HEK293 (cell line): ENCODE measurements at regions not wholly inside any gene's neighbourhood (a gene's known extent, or its start where the extent isn't known, plus 50 kb on each side); places are given as distances from the start of the nearest gene placed in this dataset.

Experiments used
- YY1 ChIP-seq: fragments of 450-650 bp; formaldehyde crosslinking; IDR thresholded peaks from 2 replicates; pipeline ENCODE4 v1.5.1; 2018; ENCODE audit warnings: missing biosample characterization, missing genetic modification characterization
- ZNF23 ChIP-seq: fragments of 450-650 bp; formaldehyde crosslinking; IDR thresholded peaks from 2 replicates; pipeline ENCODE4 v1.5.1; 2016; ENCODE audit warnings: missing biosample characterization, missing genetic modification characterization, borderline replicate concordance
- ZNF423 ChIP-seq: fragments of 450-650 bp; formaldehyde crosslinking; IDR thresholded peaks from 2 replicates; pipeline ENCODE4 v1.5.1; 2016; ENCODE audit warnings: missing biosample characterization, missing genetic modification characterization
- ZNF580 ChIP-seq: fragments of 450-650 bp; formaldehyde crosslinking; IDR thresholded peaks from 2 replicates; pipeline ENCODE4 v1.5.1; 2016; ENCODE audit warnings: missing biosample characterization, missing genetic modification characterization
- ZNF792 ChIP-seq: fragments of 450-650 bp; formaldehyde crosslinking; IDR thresholded peaks from 2 replicates; pipeline ENCODE4 v1.5.1; 2016; ENCODE audit warnings: missing biosample characterization, missing genetic modification characterization
- TF ChIP-seq, protein P1 (sequence below): fragments of 450-650 bp; formaldehyde crosslinking; IDR thresholded peaks from 2 replicates; pipeline ENCODE4 v1.5.1; 2016; ENCODE audit warnings: missing biosample characterization, missing genetic modification characterization

DNA sequence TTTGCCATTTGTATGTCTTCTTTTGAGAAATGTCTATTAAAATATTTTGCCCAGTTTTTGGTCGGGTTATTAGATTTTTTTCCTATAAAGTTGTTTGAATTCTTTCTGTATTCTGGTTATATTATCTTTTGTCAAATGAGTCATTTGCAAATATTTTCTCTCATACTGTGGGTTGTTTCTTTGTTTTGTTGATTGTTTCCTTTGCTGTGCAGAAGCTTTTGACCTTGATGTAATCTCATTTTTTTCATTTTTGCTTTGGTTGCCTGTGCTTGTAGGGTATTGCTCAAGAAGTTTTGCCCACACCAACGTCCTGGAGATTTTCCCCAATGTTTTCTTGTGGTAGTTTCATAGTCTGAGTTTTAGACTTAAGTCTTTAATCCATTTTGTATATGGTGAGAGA, 245.7 kb downstream of the ADCYAP1 start:
- TF ChIP-seq ZNF423 (tag by site-specific recombination) (no peak), ZNF23 (tag by site-specific recombination) (no peak), ZNF792 (tag by site-specific recombination) (no peak), YY1 (tag by site-specific recombination) (no peak), ZNF580 (tag by site-specific recombination) (no peak)
- TF ChIP-seq, protein P1, sequence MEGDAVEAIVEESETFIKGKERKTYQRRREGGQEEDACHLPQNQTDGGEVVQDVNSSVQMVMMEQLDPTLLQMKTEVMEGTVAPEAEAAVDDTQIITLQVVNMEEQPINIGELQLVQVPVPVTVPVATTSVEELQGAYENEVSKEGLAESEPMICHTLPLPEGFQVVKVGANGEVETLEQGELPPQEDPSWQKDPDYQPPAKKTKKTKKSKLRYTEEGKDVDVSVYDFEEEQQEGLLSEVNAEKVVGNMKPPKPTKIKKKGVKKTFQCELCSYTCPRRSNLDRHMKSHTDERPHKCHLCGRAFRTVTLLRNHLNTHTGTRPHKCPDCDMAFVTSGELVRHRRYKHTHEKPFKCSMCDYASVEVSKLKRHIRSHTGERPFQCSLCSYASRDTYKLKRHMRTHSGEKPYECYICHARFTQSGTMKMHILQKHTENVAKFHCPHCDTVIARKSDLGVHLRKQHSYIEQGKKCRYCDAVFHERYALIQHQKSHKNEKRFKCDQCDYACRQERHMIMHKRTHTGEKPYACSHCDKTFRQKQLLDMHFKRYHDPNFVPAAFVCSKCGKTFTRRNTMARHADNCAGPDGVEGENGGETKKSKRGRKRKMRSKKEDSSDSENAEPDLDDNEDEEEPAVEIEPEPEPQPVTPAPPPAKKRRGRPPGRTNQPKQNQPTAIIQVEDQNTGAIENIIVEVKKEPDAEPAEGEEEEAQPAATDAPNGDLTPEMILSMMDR (tag by site-specific recombination): no peak
